Activated naive CD4-positive, alpha-beta T cell treated with Interleukin-2 at 50 U/mL for 16 hours (primary cell): ENCODE measurements at regions not wholly inside any gene's neighbourhood (a gene's known extent, or its start where the extent isn't known, plus 50 kb on each side); places are given as distances from the start of the nearest gene placed in this dataset.
"Not testable (repeated sequence)": the region's sequence is repeated elsewhere in the genome, so short reads cannot be mapped to it uniquely, and the experiment has no call there.

ENCODE experiments used
- DNase-seq: peaks from one replicate; pipeline ENCODE4 v3.0.0-alpha.2; 2020

DNA sequence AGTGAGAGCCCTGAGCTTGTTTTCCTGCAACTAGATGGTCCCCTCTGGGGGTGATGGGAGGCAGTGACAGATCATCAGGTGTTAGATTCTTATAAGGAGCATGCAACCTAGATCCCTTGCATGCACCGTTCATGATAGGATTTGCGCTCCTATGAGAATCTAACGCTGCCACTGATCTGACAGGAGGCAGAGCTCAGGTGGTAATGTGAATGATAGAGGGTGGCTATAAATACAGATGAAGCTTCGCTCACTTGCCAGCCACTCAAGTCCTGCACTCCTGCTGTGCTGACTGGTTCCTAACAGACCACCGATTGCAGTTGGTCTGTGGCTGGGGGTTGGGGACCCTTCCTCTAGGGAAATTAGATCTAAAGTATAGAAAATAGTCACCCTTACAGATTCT, 290.6 kb upstream of the ADCY2 start:
- DNase-seq, result no peak

DNA sequence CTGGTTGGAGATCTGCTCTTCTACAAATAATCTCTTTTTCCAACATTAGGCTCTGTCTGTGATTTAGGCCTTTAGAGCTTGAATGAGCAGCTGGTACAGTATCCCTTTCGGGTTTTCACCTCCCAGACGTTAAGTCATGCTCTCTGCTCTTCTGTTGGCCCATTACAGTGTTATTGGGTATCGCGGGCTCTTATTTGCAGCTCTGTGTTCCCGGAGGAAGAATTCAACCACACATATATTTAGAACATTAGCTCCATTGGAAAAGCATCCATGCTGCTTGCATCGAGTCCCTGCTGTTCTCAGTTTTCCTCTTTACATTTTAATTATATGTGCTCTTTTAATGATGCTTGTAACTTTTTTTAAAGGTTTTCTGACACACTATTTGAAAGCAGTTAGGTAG, 278.0 kb upstream of the ADCY2 start:
- no peak for DNase-seq

DNA sequence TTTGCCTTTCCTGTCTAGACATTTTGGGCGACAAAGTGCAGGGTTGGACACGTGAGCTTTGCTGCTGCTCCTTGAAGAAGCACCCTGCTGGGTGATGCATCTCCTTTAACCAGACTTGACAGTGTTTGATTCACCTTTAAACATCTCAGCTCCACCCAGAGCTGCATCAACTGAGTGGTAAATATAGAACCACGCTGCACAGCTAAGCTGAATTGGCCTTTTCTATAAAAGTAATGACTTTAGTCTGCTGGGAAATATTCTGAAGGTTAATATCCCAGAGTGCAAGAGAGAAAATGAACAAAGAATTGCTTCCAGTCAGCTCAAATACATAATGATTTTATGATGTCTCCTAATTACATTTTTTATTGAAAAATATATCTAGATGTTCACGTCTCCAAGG, 264.3 kb upstream of the ADCY2 start:
- DNase-seq, result no peak

DNA sequence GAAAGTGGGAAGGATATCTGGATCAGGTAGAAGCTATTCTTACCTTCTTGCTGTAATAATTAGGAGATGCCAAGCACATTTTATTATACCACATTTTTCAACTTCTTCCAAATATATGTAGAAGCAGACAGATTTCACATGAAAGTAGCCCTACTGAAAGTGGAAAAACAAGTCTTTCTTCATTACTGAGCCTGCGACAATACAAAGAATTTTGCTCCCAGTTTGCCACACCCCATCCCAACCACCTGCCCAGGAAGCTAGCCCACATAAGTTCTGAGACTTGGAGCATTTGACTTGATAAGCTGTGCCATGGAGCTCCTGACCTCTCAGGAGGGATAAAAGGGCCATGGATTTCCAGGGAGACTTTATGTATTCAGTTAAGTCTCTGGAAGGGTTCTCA, 249.1 kb upstream of the ADCY2 start:
- no peak for DNase-seq

DNA sequence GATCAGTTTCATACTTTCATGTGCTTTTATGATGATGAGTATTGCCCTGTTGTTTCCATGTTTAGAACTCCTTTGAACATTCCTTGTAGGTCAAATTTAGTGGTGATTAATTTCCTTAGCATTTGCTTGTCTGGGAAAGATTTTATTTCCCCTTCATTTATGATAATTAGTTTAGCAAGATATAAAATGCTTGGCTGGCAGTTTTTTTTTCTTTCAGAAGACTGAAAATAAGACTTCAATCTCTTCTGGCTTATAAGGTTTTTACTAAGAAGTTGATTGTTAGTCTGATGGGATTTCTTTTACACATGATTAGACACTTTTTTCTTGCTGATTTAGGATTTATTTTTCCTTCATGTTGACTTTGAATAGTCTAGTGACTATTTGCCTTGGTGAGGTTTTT, 238.9 kb upstream of the ADCY2 start:
- DNase-seq, result no peak

DNA sequence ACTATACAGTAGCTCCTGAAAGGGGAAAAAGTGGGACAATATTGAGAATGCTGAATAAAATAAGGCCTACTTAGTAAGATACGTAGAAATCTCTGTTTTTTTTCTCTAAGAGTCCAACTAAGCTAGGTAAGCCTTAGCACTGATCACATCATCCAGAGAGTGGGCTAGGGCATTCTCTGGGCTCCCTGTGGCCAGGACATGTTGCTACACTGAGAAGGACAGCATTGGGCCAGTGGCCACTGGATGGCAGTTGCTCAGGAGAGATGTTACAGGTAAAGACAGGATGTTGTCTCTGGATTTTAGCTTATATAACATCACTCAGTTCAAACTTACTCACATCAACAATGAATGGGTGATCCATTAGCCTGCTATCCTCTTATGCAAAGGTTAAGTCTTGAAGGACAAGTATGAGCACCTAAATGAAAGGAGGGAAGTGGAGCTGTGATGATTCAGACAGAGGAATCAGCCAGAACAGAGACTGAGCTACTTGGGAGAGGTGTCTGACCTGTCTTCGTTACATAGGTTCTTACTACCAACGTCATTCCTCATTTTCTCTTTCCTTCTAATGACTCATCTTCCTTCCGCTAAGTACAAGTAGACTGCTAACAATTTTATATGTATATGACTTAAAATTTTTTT, 226.6 kb upstream of the ADCY2 start:
- no peak for DNase-seq

DNA sequence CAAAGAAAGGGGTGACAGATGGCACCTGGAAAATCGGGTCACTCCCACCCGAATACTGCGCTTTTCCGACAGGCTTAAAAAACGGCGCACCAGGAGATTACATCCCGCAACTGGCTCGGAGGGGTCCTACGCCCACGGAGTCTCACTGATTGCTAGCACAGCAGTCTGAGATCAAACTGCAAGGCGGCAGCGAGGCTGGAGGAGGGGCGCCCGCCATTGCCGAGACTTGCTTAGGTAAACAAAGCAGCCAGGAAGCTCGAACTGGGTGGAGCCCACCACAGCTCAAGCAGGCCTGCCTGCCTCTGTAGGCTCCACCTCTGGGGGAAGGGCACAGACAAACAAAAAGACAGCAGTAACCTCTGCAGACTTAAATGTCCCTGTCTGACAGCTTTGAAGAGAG, 225.2 kb upstream of the ADCY2 start:
- DNase-seq, result not testable (repeated sequence)

DNA sequence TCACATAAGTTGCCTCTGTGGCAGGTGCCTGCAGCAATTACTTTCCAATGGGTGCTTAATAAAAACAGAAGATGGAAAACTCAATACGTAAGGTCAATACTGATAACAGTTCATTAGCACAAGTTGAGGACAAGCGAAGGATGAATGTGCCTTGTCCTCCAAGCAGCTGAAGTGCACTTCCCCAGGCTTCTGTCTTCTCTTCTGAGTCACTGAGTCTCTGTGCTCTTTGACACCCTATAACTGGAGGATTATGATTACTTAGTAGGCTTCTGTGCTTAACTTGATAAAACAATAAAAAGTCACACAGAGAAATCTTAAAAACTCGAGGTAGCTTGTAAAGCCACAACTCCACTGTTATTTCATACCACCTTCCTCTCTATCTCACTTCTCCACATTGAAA, 216.6 kb upstream of the ADCY2 start:
- DNase-seq, result no peak

DNA sequence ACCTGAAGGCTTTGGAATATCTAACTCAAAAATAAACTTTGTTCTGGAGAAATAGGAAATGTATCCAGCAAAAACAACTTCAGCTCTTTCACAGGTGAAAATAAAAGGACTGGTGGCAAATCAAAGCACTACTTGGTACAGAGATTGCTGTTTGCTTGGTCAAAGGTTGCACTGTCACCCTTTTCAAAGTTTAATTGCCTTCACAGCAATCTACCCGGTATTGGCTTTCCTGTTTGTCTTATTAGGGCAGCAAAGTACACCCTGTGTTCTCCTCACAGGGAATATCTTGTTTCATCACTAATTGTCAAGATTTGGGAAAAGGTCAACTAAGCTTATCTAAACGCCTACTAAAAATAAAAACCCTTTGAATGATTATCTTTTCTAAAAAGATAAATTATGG, 214.1 kb upstream of the ADCY2 start:
- no peak for DNase-seq

DNA sequence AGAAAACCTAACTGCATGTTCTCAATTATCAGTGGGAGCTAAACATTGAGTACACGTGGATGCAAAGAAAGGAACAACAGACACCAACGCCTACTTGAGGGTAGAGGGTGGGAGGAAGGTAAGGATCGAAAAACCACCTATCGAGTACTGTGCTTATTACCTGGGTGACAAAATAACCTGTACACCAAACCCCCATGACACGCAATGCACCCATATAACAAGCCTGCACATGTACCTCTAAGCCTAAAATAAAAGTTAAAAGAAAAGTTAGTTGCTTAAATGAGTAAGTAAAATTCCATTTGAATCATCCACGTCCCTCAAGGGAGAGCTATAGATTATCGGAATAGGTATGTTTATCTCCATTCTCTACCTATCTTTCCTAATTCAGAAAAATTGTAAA, 210.2 kb upstream of the ADCY2 start:
- no peak for DNase-seq

DNA sequence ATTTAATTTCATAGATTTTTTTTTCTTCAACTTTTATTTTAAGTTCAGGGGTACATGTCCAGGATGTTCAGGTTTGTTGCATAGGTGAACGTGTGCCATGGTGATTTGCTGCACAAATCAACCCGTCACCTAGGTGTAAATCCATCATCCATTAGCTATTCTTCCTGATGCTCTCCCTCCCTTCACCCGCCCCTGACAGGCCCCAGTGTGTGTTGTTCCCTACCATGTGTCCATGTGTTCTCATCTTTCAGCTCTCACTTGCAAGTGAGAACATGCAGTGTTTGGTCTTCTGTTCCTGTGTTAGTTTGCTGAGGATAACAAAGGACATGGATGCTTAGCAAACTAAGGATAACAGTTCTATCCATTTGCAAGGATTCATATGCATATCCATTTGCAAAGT, 209.1 kb upstream of the ADCY2 start:
- DNase-seq, result no peak

DNA sequence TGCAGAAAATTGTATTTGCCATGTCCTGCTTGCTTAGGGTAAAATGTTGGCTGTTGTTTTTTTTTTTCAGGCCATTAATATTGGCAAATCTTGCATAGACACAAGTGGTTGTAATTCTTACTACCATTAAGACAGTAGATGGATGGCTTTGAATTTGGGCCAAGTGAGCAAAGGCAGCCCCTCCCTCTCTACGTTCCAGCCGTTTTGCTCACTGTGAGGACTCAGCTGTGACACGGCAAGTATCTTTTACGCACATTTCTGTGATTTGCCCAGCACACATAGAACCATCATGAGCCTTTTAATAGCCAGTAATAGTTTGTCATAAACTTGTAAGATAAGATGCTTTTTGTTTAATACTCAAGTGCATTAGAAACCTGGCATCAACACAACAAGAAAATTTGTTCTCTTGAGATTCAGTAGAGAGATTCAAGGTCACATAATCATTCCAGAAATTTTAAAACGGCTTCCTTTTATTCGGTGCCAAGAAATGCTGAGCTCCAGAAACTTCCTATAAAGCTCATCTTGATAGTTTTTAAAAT, 205.2 kb upstream of the ADCY2 start:
- no peak for DNase-seq

DNA sequence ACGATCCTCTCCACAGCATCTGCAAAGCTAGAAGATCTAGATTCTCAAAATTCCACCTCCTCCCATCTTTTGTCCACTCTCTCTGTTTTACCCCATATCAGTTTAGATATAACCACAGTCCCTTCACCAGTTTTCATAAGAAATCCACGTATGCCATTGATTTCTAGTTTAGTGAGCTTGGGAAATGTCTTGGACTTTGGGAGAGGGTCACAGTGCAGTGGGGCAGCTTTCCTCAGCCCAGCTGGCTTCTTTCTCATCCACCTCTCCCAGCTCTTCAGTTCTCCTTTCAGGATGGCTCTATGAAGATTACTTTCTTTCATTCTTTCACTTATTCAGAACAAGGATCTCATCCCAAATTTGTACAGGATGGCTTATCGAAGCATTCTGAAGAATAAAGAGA, 203.9 kb upstream of the ADCY2 start:
- DNase-seq, result no peak

DNA sequence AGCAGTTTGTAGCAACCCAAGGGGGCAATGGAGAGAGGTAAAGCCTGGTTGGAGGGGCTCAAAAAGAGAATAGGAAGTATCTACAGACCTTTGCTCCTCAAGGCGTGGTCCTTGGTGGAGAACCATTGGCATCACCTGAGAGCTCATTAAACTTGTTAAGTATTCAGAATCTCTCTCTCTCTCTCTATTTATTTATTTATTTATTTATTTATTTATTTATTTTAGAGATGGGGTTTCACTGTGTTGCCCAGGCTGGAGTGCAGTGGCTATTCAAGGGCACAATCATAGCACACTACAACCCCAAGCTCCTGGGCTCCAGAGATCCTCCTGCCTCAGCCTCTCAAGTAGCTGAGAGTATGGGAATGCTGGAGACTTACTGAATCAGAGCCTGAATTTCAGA, 193.1 kb upstream of the ADCY2 start:
- no peak for DNase-seq

DNA sequence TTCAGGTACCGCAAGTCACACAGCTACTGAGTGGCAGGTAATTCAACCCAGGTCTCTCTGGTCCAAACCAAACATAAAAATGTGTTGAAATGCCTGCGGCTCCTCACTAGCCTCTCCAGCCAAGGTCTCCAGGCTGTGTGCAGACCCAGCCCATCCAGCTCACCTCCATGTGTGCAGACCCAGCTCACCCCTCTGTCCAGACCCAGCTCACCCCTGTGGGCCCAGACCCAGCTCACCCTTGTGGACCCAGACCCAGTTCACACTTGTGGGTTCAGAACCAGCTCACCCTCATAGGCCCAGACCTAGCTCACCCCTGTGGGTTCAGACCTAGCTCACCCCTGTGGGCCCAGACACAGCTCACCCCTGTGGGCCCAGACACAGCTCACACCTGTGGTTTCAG, 188.0 kb upstream of the ADCY2 start:
- no peak for DNase-seq

DNA sequence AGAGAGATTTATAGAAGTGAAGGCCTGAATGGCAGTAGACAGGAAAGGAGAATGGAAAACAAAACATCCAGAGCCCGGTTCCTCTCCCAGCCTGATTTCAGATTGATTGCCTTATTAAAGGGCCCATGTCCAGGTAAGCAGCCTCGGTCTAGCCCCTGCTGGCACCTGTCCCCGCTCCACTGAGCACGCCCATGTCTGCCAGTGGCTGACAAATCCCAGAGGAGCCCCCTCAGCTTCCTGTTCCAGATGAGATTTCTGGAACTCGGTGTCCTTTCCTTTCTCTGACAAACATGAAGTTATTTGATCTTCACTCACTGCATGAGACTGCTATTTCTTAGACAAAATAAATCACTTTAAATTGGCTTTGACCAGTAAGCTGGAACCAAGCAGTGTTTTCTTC, 187.0 kb upstream of the ADCY2 start:
- no peak for DNase-seq

DNA sequence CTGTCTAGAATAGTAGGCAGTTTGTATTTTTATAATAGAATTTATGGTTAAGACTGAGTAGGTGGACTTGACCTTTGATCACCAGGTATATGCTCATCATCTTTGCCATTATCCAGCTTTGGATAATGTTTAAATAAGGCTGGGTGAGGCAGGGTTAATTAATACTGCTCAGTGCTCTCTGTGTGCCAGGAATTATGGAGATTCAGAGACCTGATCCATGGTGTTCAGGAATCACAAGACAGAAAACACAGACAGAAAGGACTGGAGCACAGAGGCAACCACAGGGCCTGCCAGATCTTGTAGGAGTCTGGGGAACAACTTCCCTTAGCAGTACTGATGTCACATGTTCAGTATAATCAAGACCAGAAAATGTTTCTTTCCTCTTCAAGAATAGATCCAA, 186.3 kb upstream of the ADCY2 start:
- no peak for DNase-seq

DNA sequence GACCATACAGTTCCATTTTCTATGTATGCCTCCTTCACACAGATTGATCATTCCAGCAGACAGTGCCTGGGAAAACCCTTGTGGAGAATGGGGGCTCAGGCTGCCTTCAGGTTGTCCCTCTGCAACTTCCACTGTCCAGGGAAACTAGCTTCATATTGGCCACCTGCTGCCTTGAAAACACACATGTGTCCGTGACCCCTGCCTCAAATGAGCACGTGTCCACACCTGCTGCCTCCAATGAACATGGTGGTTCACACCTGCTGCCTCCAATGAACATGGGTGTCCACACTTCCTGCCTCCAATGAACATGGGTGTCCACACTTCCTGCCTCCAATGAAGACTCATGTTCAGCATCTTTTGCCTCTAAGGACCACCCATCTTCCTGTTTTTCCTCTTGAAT, 185.4 kb upstream of the ADCY2 start:
- no peak for DNase-seq

DNA sequence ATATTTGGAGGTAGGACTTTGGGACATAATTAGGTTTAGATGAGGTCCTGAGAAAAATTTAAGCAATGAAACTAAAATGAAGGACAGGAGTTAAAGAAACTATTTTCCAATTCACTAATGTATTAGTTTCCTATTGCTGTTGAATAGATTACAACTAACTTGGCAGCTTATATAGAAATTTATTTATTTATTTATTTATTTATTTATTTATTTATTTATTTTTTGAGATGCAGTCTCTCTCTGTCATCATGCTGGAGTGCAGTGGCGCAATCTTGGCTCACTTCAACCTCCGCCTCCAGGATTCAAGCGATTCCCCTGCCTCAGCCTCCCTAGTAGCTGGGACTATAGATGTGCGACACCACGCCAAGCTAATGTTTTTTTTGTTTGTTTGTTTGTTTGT, 182.4 kb upstream of the ADCY2 start:
- DNase-seq, result no peak

DNA sequence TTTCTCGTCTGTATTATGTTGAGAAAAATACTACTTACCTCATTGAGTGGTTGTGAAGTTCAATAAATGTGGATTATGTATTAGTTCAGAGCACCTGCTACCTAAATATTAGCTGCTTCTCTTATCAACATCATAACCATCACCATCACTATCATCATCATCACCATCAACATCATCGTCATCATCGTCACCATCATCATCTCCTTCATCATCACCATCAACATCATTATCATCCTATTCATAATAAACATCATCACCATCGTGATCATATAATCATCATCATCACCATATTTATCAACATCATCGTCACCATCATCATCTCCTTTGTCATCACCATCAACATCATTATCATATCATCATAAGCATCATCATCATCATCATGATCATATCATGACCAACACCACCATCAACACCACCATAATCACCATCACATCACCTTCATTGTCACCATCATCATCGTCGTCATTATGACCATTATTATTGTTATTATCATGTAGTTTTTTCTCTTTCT, 181.0 kb upstream of the ADCY2 start:
- DNase-seq, result no peak

DNA sequence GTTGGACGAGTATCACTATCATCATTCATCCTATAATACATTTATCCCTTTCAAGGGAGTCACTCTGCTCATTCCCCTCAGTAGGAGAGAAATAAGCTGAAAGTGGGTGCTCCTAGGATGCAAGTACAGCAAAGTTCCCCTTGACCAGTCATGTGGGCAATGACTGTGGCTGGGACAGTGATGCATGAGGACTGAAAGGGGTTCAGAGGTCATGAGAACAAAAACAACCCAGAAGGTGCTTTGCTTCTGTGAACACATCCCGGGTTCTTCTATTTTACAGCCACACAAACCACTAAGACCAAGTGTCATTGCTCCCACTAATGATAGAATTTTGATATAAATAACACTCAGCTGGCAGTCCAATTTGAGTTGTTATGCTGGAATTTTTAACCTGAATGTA, 177.8 kb upstream of the ADCY2 start:
- DNase-seq, result no peak

DNA sequence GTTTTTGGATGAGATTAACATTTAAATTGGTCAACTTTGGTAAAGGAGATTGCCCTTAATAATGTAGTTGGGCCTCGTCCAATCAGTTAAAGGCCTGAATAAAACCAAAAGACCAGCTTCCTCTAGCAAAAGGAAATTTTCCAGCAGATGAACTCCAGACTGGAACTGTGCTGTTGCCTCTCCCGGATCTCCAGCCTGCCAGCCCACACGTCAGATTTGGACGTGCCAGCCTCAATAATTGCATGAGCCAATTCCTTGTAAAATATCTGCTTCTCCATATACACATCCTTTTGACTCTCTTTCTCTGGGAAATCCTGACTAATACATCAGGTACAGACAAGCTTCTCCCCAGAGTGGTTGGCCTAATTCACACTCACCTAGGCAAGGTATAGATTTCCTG, 175.8 kb upstream of the ADCY2 start:
- no peak for DNase-seq

DNA sequence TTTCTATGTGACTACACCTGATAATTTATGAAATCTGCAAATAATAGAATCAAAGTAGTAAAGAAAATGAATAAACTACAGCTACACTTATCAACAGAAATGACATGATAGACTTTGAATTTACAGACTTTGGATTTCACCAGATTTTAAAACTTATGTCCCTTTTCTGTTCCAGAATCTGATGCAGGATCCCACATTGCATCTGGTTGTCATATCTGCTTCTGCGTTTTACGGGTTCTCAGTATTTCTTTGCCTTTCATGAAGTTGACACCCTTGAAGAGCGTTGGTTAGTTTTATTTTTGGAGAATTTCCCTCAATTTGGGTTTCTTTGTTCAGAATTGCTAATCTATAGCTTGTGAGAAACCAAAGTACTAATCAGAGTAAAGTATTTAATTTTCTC, 174.9 kb upstream of the ADCY2 start:
- DNase-seq, result no peak

DNA sequence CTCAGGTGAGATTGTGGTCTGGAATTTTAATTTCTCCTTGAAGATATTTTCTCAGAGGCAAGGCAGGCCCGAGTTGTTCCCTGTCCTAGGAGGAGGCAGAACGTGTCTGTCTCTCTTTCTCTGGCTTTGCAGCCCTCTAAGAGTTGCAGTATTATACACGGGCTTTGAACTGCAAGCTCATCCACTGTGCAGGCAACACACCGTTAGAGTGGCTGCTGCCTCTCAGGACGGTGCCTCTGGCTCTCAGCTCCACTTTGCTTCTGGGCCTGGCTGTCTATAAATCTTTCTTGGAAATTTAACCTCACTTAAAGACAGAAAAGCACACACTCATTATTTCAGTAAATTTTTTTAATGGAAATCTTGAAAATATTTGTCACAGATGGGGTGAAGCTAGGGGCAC, 170.1 kb upstream of the ADCY2 start:
- no peak for DNase-seq

DNA sequence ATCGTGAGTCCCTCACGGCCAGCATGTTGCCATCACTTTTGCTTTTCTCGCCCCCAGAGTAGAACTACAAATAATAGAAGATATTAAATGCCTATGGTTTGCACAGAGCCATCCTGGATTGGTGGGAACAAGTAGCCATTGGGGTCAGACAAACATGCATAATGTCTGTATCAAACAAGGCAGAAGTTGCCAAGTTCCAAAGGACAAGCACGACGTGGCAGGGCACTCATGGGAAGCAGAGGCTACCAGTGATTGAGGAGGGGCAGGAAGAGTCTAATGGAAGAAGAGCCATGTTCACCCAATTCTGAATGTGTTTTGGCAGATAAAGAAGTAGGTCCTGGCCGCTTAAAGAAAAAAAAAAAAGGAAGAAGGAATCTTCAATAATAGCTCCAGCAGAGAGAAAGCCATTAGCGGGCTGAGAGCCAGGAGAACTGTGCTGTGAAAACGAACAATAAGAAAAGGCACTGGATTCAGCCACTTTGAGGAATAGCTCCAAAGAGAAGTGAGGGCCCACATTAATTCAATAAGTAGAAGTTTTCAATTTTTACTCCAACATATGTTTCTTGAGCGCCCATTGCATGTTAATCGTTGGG, 153.7 kb upstream of the ADCY2 start:
- DNase-seq, result no peak
